RWPE1 (cell line): ENCODE measurements at regions not wholly inside any gene's neighbourhood (a gene's known extent, or its start where the extent isn't known, plus 50 kb on each side); places are given as distances from the start of the nearest gene placed in this dataset.

ENCODE experiments used
- CTCF ChIA-PET: fragments of 350-600 bp; sonication (Branson Sonifier 250); formaldehyde crosslinking; extraction: SDS; loops from one replicate; lab custom pipeline; 2021; lab: Yijun Ruan, JAX
- POLR2A ChIA-PET: fragments of 400-600 bp; formaldehyde crosslinking; extraction: SDS; loops from one replicate; lab custom pipeline; 2020; ENCODE audit warnings: antibody characterized with exemption; ENCODE audit not compliant: low non-redundant PET; lab: Yijun Ruan, JAX
- DNase-seq: peaks from one replicate; pipeline ENCODE4 v3.0.0; 2012; ENCODE audit warnings: low spot score
- H3K27ac ChIP-seq: fragments of 450-650 bp; 2 replicates; pipeline ENCODE4 v1.5.1; 2017
- CTCF ChIP-seq: fragments of 450-650 bp; conservative IDR thresholded peaks from 2 replicates; pipeline ENCODE4 v1.5.1; 2017; ENCODE audit warnings: low read depth, mild to moderate bottlenecking

- no peak overlapping the region for H3K27ac ChIP-seq
- no peak for TF ChIP-seq CTCF
- ChIA-PET POLR2A (no interaction called here), CTCF (interaction anchor here (0.6 kb wide), 1 partner anchor 14 kb away, joined by 3 read pairs; no protein-coding TSS in a partner anchor)
- DNase-seq = no peak
Observed at GRCh38 chr4:159003420-159004253, 99.2 kb upstream of the RAPGEF2 start.

DNA sequence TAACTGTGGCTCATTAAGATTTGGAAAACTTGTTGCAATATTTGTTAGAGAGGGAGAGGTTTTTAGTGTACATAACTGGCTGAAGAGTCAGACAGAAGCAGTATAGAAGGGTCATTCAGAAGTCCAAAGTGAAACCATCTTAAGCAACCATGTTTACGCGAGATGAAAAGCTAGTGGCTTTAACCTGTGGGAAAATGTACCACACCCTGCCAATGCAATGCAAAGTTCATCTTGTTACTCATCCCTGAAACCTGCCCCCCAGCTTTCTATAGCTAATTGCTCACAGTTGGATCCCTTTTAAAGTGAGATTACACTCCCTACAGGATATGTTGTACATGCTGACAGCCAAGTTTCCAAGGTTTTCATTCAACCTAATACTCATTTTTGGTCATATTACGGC lies 96.7 kb upstream of the RAPGEF2 start:
- peak overlapping the region; percentile 71 for H3K27ac ChIP-seq
- no peak for TF ChIP-seq CTCF
- CTCF ChIA-PET = no interaction called here
- peak; percentile 84 for DNase-seq
- POLR2A ChIA-PET = interaction anchor here (0.6 to 0.7 kb wide), 2 partner anchors 9 to 40 kb away, joined by 3 to 4 read pairs; no protein-coding TSS in a partner anchor

DNA sequence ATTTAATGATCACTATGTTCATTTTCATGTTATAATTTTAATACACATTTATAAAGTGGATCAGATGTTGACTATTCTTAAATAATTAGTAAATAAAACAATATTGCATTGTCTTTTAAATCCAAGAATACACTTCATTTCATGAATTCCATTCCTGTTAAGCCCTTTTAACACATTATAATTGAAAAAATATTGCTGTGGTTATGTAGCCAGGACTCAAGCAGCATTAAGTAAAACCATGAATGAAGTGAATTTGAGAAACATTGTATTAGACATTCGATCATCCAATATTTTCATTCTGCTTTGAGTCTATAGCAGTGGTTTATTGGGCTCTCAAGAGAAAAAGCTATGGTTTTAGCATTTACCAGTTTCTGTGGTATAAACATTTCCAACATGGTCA lies 94.2 kb upstream of the RAPGEF2 start:
- ChIA-PET CTCF (no interaction called here), POLR2A (no interaction called here)
- no peak for DNase-seq
- no peak for TF ChIP-seq CTCF
- H3K27ac ChIP-seq = no peak overlapping the region

- DNase-seq = no peak
- CTCF ChIA-PET = no interaction called here
- H3K27ac ChIP-seq = no peak overlapping the region
- POLR2A ChIA-PET = no interaction called here
- no peak for TF ChIP-seq CTCF
Observed at GRCh38 chr4:159009521-159009920, 93.4 kb upstream of the RAPGEF2 start.

GRCh38 chr4:159010100-159010499 lies 92.8 kb upstream of the RAPGEF2 start:
- no peak overlapping the region for H3K27ac ChIP-seq
- TF ChIP-seq CTCF = no peak
- CTCF ChIA-PET = no interaction called here
- no peak for DNase-seq
- POLR2A ChIA-PET = no interaction called here

DNA sequence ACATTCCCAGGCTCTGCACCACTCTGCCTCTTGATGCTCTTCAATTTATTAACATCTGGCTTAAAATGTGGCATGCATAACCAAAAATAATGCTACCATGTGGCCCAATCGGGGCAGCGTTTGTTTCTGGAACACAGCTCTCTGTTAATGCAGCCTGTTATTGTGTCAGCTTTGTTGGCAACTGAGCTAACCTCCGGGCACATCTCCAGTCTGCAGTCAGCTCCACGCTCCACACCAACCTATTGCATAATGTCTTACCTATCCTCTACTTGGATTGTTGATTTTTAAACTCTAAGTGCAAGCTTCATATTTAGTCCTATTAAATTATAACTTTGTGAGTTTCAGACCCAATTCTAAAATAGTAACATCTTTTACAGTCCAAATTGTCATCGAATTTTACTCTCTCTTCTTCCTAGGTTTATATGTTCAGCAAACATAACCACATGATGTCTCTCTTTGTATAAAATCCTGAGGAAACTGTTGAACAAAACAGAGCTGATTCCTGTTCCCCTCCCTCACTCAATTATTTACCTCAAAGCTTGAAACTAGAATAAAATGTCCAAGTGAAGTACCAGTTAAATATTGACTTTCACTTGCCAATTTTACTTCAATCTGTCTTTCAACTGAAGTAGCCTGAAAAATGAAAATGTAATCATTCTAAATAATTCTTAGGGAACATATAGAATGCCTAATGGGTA lies 92.2 kb upstream of the RAPGEF2 start:
- ChIA-PET CTCF (interaction anchor here (0.5 to 0.7 kb wide), 2 partner anchors 259 to 459 kb away, joined by 3 read pairs; no protein-coding TSS in a partner anchor), POLR2A (no interaction called here)
- H3K27ac ChIP-seq = no peak overlapping the region
- DNase-seq = peak; percentile 34
- no peak for TF ChIP-seq CTCF
